Tibial artery (tissue), 4 donors: ENCODE measurements at regions not wholly inside any gene's neighbourhood (a gene's known extent, or its start where the extent isn't known, plus 50 kb on each side); places are given as distances from the start of the nearest gene placed in this dataset.

Experiments
- DNase-seq, 2 donors: peaks; one replicate each; pipeline ENCODE4 v3.0.0-alpha.2; 2019
- H3K27ac ChIP-seq, 2 donors: fragments of 200-600 bp; sonication (generic) in 1 of 2; 1 replicate in 1 of 2; 2 replicates in 1 of 2; pipeline ENCODE4 v1.5.1; 2018 to 2019; ENCODE audit warnings: mild to moderate bottlenecking in 1 of 2
- H3K27me3 ChIP-seq, 2 donors: fragments of 200-600 bp; sonication (generic) in 1 of 2; one replicate each; pipeline versions ENCODE4 v1.5.1 to v1.6.0; 2016 to 2019
- H3K36me3 ChIP-seq, 3 donors: fragments of 200-600 bp; sonication (generic) in 2 of 3; one replicate each; pipeline ENCODE4 v1.5.1; 2016 to 2019; ENCODE audit warnings: mild to moderate bottlenecking in 2 of 3
- H3K4me1 ChIP-seq, 4 donors: fragments of 200-600 bp; sonication (generic) in 2 of 4; 1 replicate in 3 of 4; 2 replicates in 1 of 4; pipeline ENCODE4 v1.5.1; 2016 to 2019
- H3K4me3 ChIP-seq, 2 donors: fragments of 200-600 bp; sonication (generic) in 1 of 2; 1 replicate in 1 of 2; 2 replicates in 1 of 2; pipeline ENCODE4 v1.5.1; 2018 to 2019; ENCODE audit warnings: mild to moderate bottlenecking in 2 of 2
- H3K9me3 ChIP-seq, 3 donors: fragments of 200-600 bp; sonication (generic) in 1 of 3; one replicate each; pipeline ENCODE4 v1.5.1; 2016 to 2019
- CTCF ChIP-seq, 2 experiments: fragments of 200-600 bp in 1 of 2; fragments of 450-650 bp in 1 of 2; IDR thresholded peaks; one replicate each; pipeline ENCODE4 v1.5.1; 2017 to 2019; ENCODE audit warnings: antibody characterized with exemption in 2 of 2, mild to moderate bottlenecking in 1 of 2, moderate library complexity in 1 of 2
- intact Hi-C: fragments of 100-400 bp; cut with DNase I; formaldehyde crosslinking; loops from one replicate; pipeline ENCODE4 v1.15.0; 2023; ENCODE audit warnings: low total_unique reads

- Histone ChIP-seq H3K9me3 (peaks cover 0 to 7% (median 0%) of the 10 kb centered on the region in 3 donors), H3K27ac (no peak overlapping the region), H3K4me3 (no peak overlapping the region), H3K27me3 (no peaks in the 10 kb centered on the region), H3K36me3 (no peaks in the 10 kb centered on the region), H3K4me1 (no peaks in the 10 kb centered on the region)
- intact Hi-C loops, result no loop called here
- no peak for TF ChIP-seq CTCF (IDR thresholded peaks at IDR 0.05)
- no peak for DNase-seq
Observed at GRCh38 chr11:91783173-91783572, 441.4 kb upstream of the FAT3 start.

GRCh38 chr11:91778758-91779157 lies 445.9 kb upstream of the FAT3 start:
- intact Hi-C loops, result no loop called here
- no peak for DNase-seq
- Histone ChIP-seq H3K4me3 (no peak overlapping the region), H3K36me3 (no peaks in the 10 kb centered on the region), H3K27me3 (no peaks in the 10 kb centered on the region), H3K4me1 (peaks cover 0 to 7% (median 0%) of the 10 kb centered on the region in 4 donors), H3K27ac (no peak overlapping the region), H3K9me3 (peaks cover 0 to 7% (median 0%) of the 10 kb centered on the region in 3 donors)
- TF ChIP-seq CTCF (IDR thresholded peaks at IDR 0.05), result no peak

GRCh38 chr11:91776655-91777054 lies 448.0 kb upstream of the FAT3 start:
- no peak for TF ChIP-seq CTCF (IDR thresholded peaks at IDR 0.05)
- Histone ChIP-seq H3K4me1 (peaks cover 0 to 7% (median 0%) of the 10 kb centered on the region in 4 donors), H3K9me3 (no peaks in the 10 kb centered on the region), H3K36me3 (no peaks in the 10 kb centered on the region), H3K27ac (no peak overlapping the region), H3K27me3 (no peaks in the 10 kb centered on the region), H3K4me3 (no peak overlapping the region)
- intact Hi-C loops, result no loop called here
- no peak for DNase-seq

DNA sequence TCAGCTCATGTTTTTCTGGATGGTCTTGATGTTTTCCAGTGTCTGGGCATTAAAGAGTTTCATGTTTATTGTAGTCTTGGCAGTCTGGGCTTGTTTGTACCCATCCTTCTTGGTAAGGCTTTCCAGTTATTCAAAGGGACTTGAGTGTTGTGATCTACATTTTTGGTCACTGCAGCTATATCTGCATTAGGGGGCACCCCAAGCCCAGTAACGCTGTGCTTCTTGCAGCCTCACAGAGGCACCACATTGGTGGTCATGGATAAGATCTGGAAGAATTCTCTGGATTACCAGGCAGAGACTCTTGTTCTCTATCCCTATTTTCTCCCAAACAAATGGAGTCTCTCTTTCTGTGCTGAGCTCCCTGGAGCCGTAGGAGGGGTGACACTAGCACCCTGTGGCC lies 451.5 kb upstream of the FAT3 start:
- no peak for DNase-seq
- H3K27me3 ChIP-seq, result no peaks in the 10 kb centered on the region
- H3K27ac ChIP-seq, result no peak overlapping the region
- H3K36me3 ChIP-seq, result no peaks in the 10 kb centered on the region
- peaks cover 0 to 7% (median 0%) of the 10 kb centered on the region in 4 donors for H3K4me1 ChIP-seq
- H3K9me3 ChIP-seq, result no peaks in the 10 kb centered on the region
- no peak overlapping the region for H3K4me3 ChIP-seq
- intact Hi-C loops, result no loop called here
- no peak for TF ChIP-seq CTCF (IDR thresholded peaks at IDR 0.05)

DNA sequence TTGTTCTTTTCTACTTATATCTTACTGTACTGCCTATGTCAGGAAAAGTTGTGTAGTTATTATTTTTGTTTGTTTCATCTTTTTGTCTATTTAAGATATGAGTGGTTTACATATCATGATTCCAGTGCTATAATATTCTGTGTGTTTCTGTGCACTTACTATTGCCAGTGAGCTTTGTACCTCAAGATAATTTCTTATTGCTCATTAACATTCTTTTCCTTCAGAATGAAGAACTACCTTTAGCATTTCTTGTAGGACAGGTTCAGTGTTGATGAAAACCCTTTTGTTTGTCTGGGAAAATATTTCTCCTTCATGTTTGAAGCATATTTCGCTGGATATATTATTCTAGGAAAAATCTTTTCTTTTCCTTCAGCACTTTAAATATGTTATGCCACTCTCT lies 452.7 kb upstream of the FAT3 start:
- no peak overlapping the region for H3K27ac ChIP-seq
- no peak for DNase-seq
- H3K4me1 ChIP-seq, result peaks cover 0 to 3% (median 0%) of the 10 kb centered on the region in 4 donors
- H3K27me3 ChIP-seq, result no peaks in the 10 kb centered on the region
- no peaks in the 10 kb centered on the region for H3K36me3 ChIP-seq
- H3K9me3 ChIP-seq, result no peaks in the 10 kb centered on the region
- TF ChIP-seq CTCF (IDR thresholded peaks at IDR 0.05), result no peak
- no peak overlapping the region for H3K4me3 ChIP-seq
- intact Hi-C loops, result no loop called here

DNA sequence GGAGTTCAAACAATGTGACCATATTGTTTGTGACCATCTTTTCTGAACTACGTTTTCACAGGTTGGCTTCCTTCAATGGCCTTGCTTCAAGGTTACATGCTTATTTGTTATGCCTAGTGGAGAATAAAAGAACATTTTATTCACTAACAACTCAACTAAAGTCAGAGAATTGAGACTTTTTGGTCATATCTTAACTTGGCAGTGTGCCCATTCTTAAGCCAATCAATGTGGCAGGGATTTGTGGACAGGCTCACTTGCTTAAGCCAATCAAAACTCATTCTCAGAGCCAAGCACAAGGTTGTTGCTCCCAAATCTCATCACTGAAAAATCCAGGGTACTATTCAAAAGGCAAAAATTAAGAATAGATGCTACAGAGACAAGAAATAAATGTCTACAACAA lies 455.8 kb upstream of the FAT3 start:
- no peak overlapping the region for H3K4me3 ChIP-seq
- no peak for DNase-seq
- H3K9me3 ChIP-seq, result no peaks in the 10 kb centered on the region
- H3K36me3 ChIP-seq, result no peaks in the 10 kb centered on the region
- H3K4me1 ChIP-seq, result no peaks in the 10 kb centered on the region
- no peak overlapping the region for H3K27ac ChIP-seq
- intact Hi-C loops, result no loop called here
- H3K27me3 ChIP-seq, result no peaks in the 10 kb centered on the region
- no peak for TF ChIP-seq CTCF (IDR thresholded peaks at IDR 0.05)
